ENCODE measurements at regions not wholly inside any gene's neighbourhood (a gene's known extent, or its start where the extent isn't known, plus 50 kb on each side); places are given as distances from the start of the nearest gene placed in this dataset.

GRCh38 chr20:60480950-60481742, 522.9 kb downstream of the CDH26 start:
- DNase-seq (ENCODE audit: low spot score), result no peak

GRCh38 chr20:60481743-60482133, 523.5 kb downstream of the CDH26 start:
- DNase-seq (ENCODE audit: low spot score), result no peak

GRCh38 chr20:60482221-60483008, 524.2 kb downstream of the CDH26 start:
- no peak for DNase-seq (ENCODE audit: low spot score)

GRCh38 chr20:60483371-60483770, 525.1 kb downstream of the CDH26 start:
- DNase-seq (ENCODE audit: low spot score), result no peak

- no peak for DNase-seq (ENCODE audit: low spot score)
These were observed 526.1 kb downstream of the CDH26 start for GRCh38 chr20:60484316-60484715.

- DNase-seq (ENCODE audit: low spot score), result no peak
These were observed 527.0 kb downstream of the CDH26 start for GRCh38 chr20:60485012-60485760.

- DNase-seq (ENCODE audit: low spot score), result no peak
These were observed 528.1 kb downstream of the CDH26 start for GRCh38 chr20:60486315-60486714.

- DNase-seq (ENCODE audit: low spot score), result no peak
These were observed 528.7 kb downstream of the CDH26 start for GRCh38 chr20:60486937-60487336.

GRCh38 chr20:60490217-60491050, 532.2 kb downstream of the CDH26 start:
- DNase-seq (ENCODE audit: low spot score), result no peak

- DNase-seq (ENCODE audit: low spot score), result no peak
These were observed 532.9 kb downstream of the CDH26 start for GRCh38 chr20:60491051-60491581.

- no peak for DNase-seq (ENCODE audit: low spot score)
These were observed 536.3 kb downstream of the CDH26 start for GRCh38 chr20:60494476-60494875.

- no peak for DNase-seq (ENCODE audit: low spot score)
These were observed 539.2 kb downstream of the CDH26 start for GRCh38 chr20:60497298-60498035.

- no peak for DNase-seq (ENCODE audit: low spot score)
These were observed 541.9 kb downstream of the CDH26 start for GRCh38 chr20:60500038-60500701.

GRCh38 chr20:60501048-60501447, 542.8 kb downstream of the CDH26 start:
- DNase-seq (ENCODE audit: low spot score), result no peak

- no peak for DNase-seq (ENCODE audit: low spot score)
These were observed 544.7 kb downstream of the CDH26 start for GRCh38 chr20:60502881-60503280.

- no peak for DNase-seq (ENCODE audit: low spot score)
These were observed 547.2 kb downstream of the CDH26 start for GRCh38 chr20:60505423-60505822.

- DNase-seq (ENCODE audit: low spot score), result no peak
These were observed 547.8 kb downstream of the CDH26 start for GRCh38 chr20:60506061-60506460.

GRCh38 chr20:60507087-60507694, 549.0 kb downstream of the CDH26 start:
- no peak for DNase-seq (ENCODE audit: low spot score)

- no peak for DNase-seq (ENCODE audit: low spot score)
These were observed 551.2 kb downstream of the CDH26 start for GRCh38 chr20:60509407-60509806.

- no peak for DNase-seq (ENCODE audit: low spot score)
These were observed 552.1 kb downstream of the CDH26 start for GRCh38 chr20:60510356-60510755.
